GM23338 (cell line): ENCODE measurements at regions not wholly inside any gene's neighbourhood (a gene's known extent, or its start where the extent isn't known, plus 50 kb on each side); places are given as distances from the start of the nearest gene placed in this dataset.

Experiments used
- ATAC-seq: fragments of 200-7000 bp; cut with Tn5 transposase; 3 replicates; pipeline ENCODE4 v1.9.1; 2020
- DNase-seq: peaks from one replicate; pipeline ENCODE4 v3.0.0-alpha.2; 2015; ENCODE audit warnings: low spot score
- H2AFZ ChIP-seq: fragments of 200-600 bp; sonication (generic); 2 replicates; pipeline ENCODE4 v1.8.0; 2016; ENCODE audit warnings: antibody characterized with exemption, mild to moderate bottlenecking, moderate library complexity
- H3F3A ChIP-seq: fragments of 200-600 bp; sonication (generic); replicated peaks from 2 replicates; pipeline ENCODE4 v1.8.0; 2017; ENCODE audit warnings: antibody characterized with exemption, mixed run types, low read depth
- H3K27ac ChIP-seq: fragments of 200-600 bp; sonication (generic); 2 replicates; pipeline ENCODE4 v1.6.1; 2016; ENCODE audit warnings: low read depth
- H3K27me3 ChIP-seq: fragments of 200-600 bp; sonication (generic); 2 replicates; pipeline ENCODE4 v1.8.0; 2016; ENCODE audit warnings: mild to moderate bottlenecking, mixed run types, moderate library complexity; ENCODE audit not compliant: insufficient read depth
- H3K36me3 ChIP-seq: fragments of 200-600 bp; sonication (generic); 2 replicates; pipeline ENCODE4 v1.8.0; 2016; ENCODE audit warnings: mild to moderate bottlenecking; ENCODE audit not compliant: insufficient read depth
- H3K4me1 ChIP-seq: fragments of 200-600 bp; sonication (generic); 2 replicates; pipeline ENCODE4 v1.8.0; 2016; ENCODE audit warnings: mild to moderate bottlenecking, moderate library complexity; ENCODE audit not compliant: insufficient read depth
- H3K4me2 ChIP-seq: fragments of 200-600 bp; sonication (generic); 2 replicates; pipeline ENCODE4 v1.7.1; 2017; ENCODE audit warnings: mixed run types
- H3K4me3 ChIP-seq: fragments of 200-600 bp; sonication (generic); 2 replicates; pipeline ENCODE4 v1.6.1; 2016; ENCODE audit warnings: mixed run types
- H3K79me2 ChIP-seq: fragments of 200-600 bp; sonication (generic); replicated peaks from 2 replicates; pipeline ENCODE4 v1.8.0; 2017; ENCODE audit warnings: mild to moderate bottlenecking; ENCODE audit not compliant: insufficient read depth
- H3K9me2 ChIP-seq: fragments of 200-600 bp; sonication (generic); 2 replicates; pipeline ENCODE4 v1.8.0; 2017; ENCODE audit not compliant: insufficient read depth
- H4K20me1 ChIP-seq: fragments of 200-600 bp; sonication (generic); replicated peaks from 2 replicates; pipeline ENCODE4 v1.8.0; 2017; ENCODE audit warnings: mild to moderate bottlenecking; ENCODE audit not compliant: insufficient read depth
- H3K27ac Mint-ChIP-seq: 2 replicates; pipeline ENCODE4 v1.8.0; 2020; ENCODE audit warnings: inconsistent platforms, mild to moderate bottlenecking, moderate library complexity, mixed read lengths
- H3K27me3 Mint-ChIP-seq: 3 replicates; pipeline ENCODE4 v1.8.0; 2022; ENCODE audit warnings: low read depth, mild to moderate bottlenecking, moderate library complexity, mixed read lengths, inconsistent platforms; ENCODE audit not compliant: insufficient read depth, poor library complexity
- H3K36me3 Mint-ChIP-seq: 3 replicates; pipeline ENCODE4 v1.8.0; 2021; ENCODE audit warnings: low read depth, mild to moderate bottlenecking, inconsistent platforms, moderate library complexity, mixed read lengths
- H3K4me1 Mint-ChIP-seq: 3 replicates; pipeline ENCODE4 v1.8.0; 2020; ENCODE audit warnings: mild to moderate bottlenecking, inconsistent platforms, mixed read lengths
- H3K4me3 Mint-ChIP-seq: 3 replicates; pipeline ENCODE4 v1.8.0; 2021; ENCODE audit warnings: moderate library complexity, mild to moderate bottlenecking, inconsistent platforms, mixed read lengths
- H3K9me3 Mint-ChIP-seq: 3 replicates; pipeline ENCODE4 v1.8.0; 2020; ENCODE audit warnings: moderate library complexity, mild to moderate bottlenecking, inconsistent platforms, mixed read lengths
- CREB1 ChIP-seq: fragments of 250-450 bp; sonication (Bioruptor Pico); IDR thresholded peaks from 2 replicates; pipeline ENCODE4 v1.5.0; 2020; ENCODE audit warnings: low read depth, mild to moderate bottlenecking, moderate library complexity
- ETS1 ChIP-seq: IDR thresholded peaks from 2 replicates; pipeline ENCODE4 v1.6.1; 2016; ENCODE audit warnings: antibody characterized with exemption
- EZH2 ChIP-seq: fragments of 200-600 bp; sonication (generic); IDR thresholded peaks from one replicate; pipeline ENCODE4 v1.8.0; 2017; ENCODE audit warnings: antibody characterized with exemption, mild to moderate bottlenecking, low read depth; ENCODE audit not compliant: unreplicated experiment
- EZH2phosphoT487 ChIP-seq: fragments of 200-600 bp; sonication (generic); IDR thresholded peaks from one replicate; pipeline ENCODE4 v1.8.1; 2018; ENCODE audit warnings: antibody characterized with exemption; ENCODE audit not compliant: unreplicated experiment
- JUNB ChIP-seq: IDR thresholded peaks from one replicate; pipeline ENCODE4 v1.6.1; 2016; ENCODE audit warnings: antibody characterized with exemption; ENCODE audit not compliant: unreplicated experiment
- NANOG ChIP-seq: IDR thresholded peaks from 2 replicates; pipeline ENCODE4 v1.6.1; 2016; ENCODE audit warnings: antibody characterized with exemption, borderline replicate concordance
- POLR2AphosphoS5 ChIP-seq: IDR thresholded peaks from 2 replicates; pipeline ENCODE4 v1.6.1; 2016; ENCODE audit warnings: antibody characterized with exemption, low read depth
- STAT1 ChIP-seq: IDR thresholded peaks from one replicate; pipeline ENCODE4 v1.6.1; 2016; ENCODE audit warnings: antibody characterized with exemption; ENCODE audit not compliant: unreplicated experiment
- ZNF114 ChIP-seq: fragments of 250-450 bp; sonication (Bioruptor Pico); IDR thresholded peaks from 2 replicates; pipeline ENCODE4 v1.5.0; 2020; ENCODE audit warnings: mild to moderate bottlenecking, moderate library complexity
- ZNF331 ChIP-seq: fragments of 250-450 bp; sonication (Bioruptor Pico); IDR thresholded peaks from 2 replicates; pipeline ENCODE4 v1.5.0; 2020; ENCODE audit warnings: low read depth, mild to moderate bottlenecking, moderate library complexity
- ZNF462 ChIP-seq: fragments of 250-450 bp; sonication (Bioruptor Pico); IDR thresholded peaks from 2 replicates; pipeline ENCODE4 v1.5.0; 2020; ENCODE audit warnings: mild to moderate bottlenecking, moderate library complexity
- TF ChIP-seq, protein P1 (sequence below): IDR thresholded peaks from one replicate; pipeline ENCODE4 v1.6.1; 2018; ENCODE audit warnings: antibody characterized with exemption; ENCODE audit not compliant: unreplicated experiment
- TF ChIP-seq, protein P2 (sequence below), 2 experiments: fragments of 200-600 bp in 1 of 2; sonication (generic) in 1 of 2; conservative IDR thresholded peaks; 2 replicates each; pipeline versions ENCODE4 v1.5.1 to v1.6.1; 2016 to 2017; ENCODE audit warnings: antibody characterized with exemption in 2 of 2, low read depth in 2 of 2, mild to moderate bottlenecking in 2 of 2, moderate library complexity in 1 of 2

- H2AFZ ChIP-seq: no peak overlapping the region
- no peaks in the 10 kb centered on the region for H3F3A ChIP-seq
- peaks cover 100% of the 10 kb centered on the region for H3K36me3 Mint-ChIP-seq
- DNase-seq (no peak), ATAC-seq (no peak)
- H3K9me2 ChIP-seq: peaks cover 3% of the 10 kb centered on the region; the same call in 1 of the 2 replicates
- H3K27ac ChIP-seq: no peak overlapping the region
- peaks cover 85% of the 10 kb centered on the region for H3K36me3 ChIP-seq
- H3K27me3 ChIP-seq: no peaks in the 10 kb centered on the region
- H3K4me1 Mint-ChIP-seq: no peaks in the 10 kb centered on the region; the same call in 2 of the 3 replicates
- TF ChIP-seq, protein P1, sequence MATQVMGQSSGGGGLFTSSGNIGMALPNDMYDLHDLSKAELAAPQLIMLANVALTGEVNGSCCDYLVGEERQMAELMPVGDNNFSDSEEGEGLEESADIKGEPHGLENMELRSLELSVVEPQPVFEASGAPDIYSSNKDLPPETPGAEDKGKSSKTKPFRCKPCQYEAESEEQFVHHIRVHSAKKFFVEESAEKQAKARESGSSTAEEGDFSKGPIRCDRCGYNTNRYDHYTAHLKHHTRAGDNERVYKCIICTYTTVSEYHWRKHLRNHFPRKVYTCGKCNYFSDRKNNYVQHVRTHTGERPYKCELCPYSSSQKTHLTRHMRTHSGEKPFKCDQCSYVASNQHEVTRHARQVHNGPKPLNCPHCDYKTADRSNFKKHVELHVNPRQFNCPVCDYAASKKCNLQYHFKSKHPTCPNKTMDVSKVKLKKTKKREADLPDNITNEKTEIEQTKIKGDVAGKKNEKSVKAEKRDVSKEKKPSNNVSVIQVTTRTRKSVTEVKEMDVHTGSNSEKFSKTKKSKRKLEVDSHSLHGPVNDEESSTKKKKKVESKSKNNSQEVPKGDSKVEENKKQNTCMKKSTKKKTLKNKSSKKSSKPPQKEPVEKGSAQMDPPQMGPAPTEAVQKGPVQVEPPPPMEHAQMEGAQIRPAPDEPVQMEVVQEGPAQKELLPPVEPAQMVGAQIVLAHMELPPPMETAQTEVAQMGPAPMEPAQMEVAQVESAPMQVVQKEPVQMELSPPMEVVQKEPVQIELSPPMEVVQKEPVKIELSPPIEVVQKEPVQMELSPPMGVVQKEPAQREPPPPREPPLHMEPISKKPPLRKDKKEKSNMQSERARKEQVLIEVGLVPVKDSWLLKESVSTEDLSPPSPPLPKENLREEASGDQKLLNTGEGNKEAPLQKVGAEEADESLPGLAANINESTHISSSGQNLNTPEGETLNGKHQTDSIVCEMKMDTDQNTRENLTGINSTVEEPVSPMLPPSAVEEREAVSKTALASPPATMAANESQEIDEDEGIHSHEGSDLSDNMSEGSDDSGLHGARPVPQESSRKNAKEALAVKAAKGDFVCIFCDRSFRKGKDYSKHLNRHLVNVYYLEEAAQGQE: no peak
- TF ChIP-seq CREB1 (CRISPR knock-in tag): no peak
- TF ChIP-seq POLR2AphosphoS5: no peak; the same call in none of the 2 replicates
- TF ChIP-seq, protein P2, sequence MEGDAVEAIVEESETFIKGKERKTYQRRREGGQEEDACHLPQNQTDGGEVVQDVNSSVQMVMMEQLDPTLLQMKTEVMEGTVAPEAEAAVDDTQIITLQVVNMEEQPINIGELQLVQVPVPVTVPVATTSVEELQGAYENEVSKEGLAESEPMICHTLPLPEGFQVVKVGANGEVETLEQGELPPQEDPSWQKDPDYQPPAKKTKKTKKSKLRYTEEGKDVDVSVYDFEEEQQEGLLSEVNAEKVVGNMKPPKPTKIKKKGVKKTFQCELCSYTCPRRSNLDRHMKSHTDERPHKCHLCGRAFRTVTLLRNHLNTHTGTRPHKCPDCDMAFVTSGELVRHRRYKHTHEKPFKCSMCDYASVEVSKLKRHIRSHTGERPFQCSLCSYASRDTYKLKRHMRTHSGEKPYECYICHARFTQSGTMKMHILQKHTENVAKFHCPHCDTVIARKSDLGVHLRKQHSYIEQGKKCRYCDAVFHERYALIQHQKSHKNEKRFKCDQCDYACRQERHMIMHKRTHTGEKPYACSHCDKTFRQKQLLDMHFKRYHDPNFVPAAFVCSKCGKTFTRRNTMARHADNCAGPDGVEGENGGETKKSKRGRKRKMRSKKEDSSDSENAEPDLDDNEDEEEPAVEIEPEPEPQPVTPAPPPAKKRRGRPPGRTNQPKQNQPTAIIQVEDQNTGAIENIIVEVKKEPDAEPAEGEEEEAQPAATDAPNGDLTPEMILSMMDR (conservative IDR thresholded peaks at IDR 0.05; ENCODE audit: low read depth in 2 of 2): no peak
- no peak for TF ChIP-seq EZH2phosphoT487
- TF ChIP-seq ZNF462 (CRISPR knock-in tag): no peak
- TF ChIP-seq ETS1: no peak
- TF ChIP-seq ZNF331 (CRISPR knock-in tag): no peak
- TF ChIP-seq ZNF114 (CRISPR knock-in tag): no peak
- no peak for TF ChIP-seq JUNB
- TF ChIP-seq STAT1: no peak
- TF ChIP-seq EZH2: no peak
- no peak for TF ChIP-seq NANOG
- no peaks in the 10 kb centered on the region for H4K20me1 ChIP-seq
- no peak overlapping the region for H3K4me2 ChIP-seq
- H3K4me3 ChIP-seq: no peak overlapping the region
- no peak overlapping the region for H3K27ac Mint-ChIP-seq
- H3K4me1 ChIP-seq: no peaks in the 10 kb centered on the region
- H3K4me3 Mint-ChIP-seq: no peak overlapping the region
- peaks cover 99% of the 10 kb centered on the region for H3K9me3 Mint-ChIP-seq
- H3K79me2 ChIP-seq: peaks cover 18% of the 10 kb centered on the region
- H3K27me3 Mint-ChIP-seq: peaks cover 58% of the 10 kb centered on the region
Measured at GRCh38 chr15:25053000-25053815, 98.4 kb downstream of the SNRPN start.
